Progenitor cell of endocrine pancreas (in vitro differentiated cells): ENCODE measurements at regions not wholly inside any gene's neighbourhood (a gene's known extent, or its start where the extent isn't known, plus 50 kb on each side); places are given as distances from the start of the nearest gene placed in this dataset.

Experiments
- DNase-seq: peaks from one replicate; pipeline ENCODE4 v3.0.0; 2021; ENCODE audit warnings: low spot score; ENCODE audit not compliant: unreplicated experiment
- H3K27ac Mint-ChIP-seq: 2 replicates; pipeline ENCODE4 v1.8.0; 2021; ENCODE audit warnings: mild to moderate bottlenecking, moderate library complexity, mixed read lengths
- H3K27me3 Mint-ChIP-seq: 2 replicates; pipeline ENCODE4 v1.8.0; 2021; ENCODE audit warnings: mixed read lengths
- H3K36me3 Mint-ChIP-seq: 2 replicates; pipeline ENCODE4 v1.8.0; 2022; ENCODE audit warnings: mixed read lengths; ENCODE audit not compliant: insufficient read depth
- H3K4me1 Mint-ChIP-seq: 2 replicates; pipeline ENCODE4 v1.8.0; 2021; ENCODE audit warnings: low read depth, mixed read lengths
- H3K4me3 Mint-ChIP-seq: 2 replicates; pipeline ENCODE4 v1.8.0; 2021; ENCODE audit warnings: low read depth, mild to moderate bottlenecking, moderate library complexity, mixed read lengths
- H3K9me3 Mint-ChIP-seq: 2 replicates; pipeline ENCODE4 v1.8.0; 2021; ENCODE audit warnings: low read depth, mixed read lengths
- TF ChIP-seq, protein P1 (sequence below): fragments of 200-600 bp; sonication (generic); IDR thresholded peaks from one replicate; pipeline ENCODE4 v1.5.0; 2021; ENCODE audit warnings: antibody characterized with exemption, mild to moderate bottlenecking; ENCODE audit not compliant: unreplicated experiment

DNA sequence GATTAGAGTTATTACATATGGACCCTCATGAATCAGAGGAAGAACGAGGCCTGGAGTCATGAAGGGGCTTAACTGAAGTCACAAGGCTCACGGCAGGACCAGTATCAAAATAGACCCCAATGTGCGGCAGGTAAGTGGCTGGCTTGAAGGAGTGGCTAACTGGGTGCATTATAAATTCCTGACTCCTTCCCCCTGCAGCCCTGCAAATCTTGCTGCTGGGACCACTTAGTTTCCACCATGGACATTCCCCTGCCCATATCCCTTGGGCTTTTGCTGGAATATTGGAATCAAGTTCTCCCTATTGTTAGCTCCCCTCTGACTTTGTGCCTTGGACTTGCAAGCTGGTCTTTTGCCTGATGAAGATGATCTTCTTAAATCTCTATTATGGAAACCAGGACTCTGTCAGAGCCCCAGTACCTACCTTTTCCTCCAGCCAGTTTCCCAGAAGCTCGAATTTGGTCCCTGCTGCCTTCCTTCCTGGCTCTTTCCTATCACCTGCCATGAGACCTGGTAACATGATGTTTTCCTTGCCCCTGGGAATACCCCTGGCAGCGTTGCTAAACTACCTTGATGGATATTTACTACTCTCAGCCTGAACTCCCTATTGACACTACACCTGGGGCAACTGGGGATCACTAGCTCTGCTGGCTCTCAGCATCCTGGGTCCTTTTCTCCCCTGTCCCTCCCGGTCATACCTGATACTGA, 156.0 kb upstream of the JUN start:
- Mint-ChIP-seq H3K4me1 (peaks cover 11% of the 10 kb centered on the region), H3K36me3 (no peaks in the 10 kb centered on the region), H3K9me3 (no peaks in the 10 kb centered on the region), H3K27me3 (peaks cover 14% of the 10 kb centered on the region), H3K27ac (no peak overlapping the region), H3K4me3 (no peak overlapping the region)
- TF ChIP-seq, protein P1, sequence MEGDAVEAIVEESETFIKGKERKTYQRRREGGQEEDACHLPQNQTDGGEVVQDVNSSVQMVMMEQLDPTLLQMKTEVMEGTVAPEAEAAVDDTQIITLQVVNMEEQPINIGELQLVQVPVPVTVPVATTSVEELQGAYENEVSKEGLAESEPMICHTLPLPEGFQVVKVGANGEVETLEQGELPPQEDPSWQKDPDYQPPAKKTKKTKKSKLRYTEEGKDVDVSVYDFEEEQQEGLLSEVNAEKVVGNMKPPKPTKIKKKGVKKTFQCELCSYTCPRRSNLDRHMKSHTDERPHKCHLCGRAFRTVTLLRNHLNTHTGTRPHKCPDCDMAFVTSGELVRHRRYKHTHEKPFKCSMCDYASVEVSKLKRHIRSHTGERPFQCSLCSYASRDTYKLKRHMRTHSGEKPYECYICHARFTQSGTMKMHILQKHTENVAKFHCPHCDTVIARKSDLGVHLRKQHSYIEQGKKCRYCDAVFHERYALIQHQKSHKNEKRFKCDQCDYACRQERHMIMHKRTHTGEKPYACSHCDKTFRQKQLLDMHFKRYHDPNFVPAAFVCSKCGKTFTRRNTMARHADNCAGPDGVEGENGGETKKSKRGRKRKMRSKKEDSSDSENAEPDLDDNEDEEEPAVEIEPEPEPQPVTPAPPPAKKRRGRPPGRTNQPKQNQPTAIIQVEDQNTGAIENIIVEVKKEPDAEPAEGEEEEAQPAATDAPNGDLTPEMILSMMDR = no peak
- DNase-seq = no peak

DNA sequence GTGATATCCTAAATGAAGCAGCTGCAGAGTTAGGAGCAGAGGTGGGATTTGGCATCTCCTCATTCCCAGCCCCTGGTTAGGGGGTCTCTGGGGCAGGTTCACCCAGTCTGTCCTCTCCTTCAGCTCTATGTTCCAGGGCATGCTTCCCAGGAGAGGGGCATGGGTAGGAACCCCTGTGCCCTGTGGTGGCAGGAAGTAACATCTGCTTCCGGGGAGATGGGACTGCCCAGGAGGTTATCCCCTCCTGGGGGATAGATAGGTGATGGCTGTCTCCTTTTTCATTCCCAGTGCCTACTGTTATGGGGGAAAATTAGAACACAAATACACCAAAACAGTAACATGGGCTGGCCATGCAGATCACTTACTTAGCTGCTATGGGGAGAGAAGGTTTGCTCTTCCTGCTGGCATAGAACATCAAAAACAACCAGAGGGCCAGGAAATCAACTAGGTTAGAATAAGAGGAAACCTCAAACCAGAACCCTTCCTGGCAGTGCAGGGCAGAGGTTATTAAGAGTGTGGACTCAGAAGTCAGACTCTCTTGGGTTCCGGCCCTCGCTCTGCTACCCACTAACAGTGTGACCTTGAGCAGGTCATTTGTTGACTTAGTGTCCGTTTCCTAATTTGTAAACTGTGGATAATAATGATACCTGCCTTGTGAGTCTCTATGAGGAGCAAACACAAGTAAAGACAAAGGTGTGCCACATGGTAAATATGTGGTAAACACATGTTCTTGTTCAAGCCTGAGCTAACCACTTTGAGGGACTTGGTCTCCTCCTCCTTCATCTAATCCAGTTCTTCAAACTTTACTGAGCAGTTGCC, 157.8 kb upstream of the JUN start:
- TF ChIP-seq, protein P1 = no peak
- Mint-ChIP-seq H3K36me3 (no peaks in the 10 kb centered on the region), H3K27ac (no peak overlapping the region), H3K27me3 (peaks cover 15% of the 10 kb centered on the region), H3K9me3 (no peaks in the 10 kb centered on the region), H3K4me1 (peaks cover 11% of the 10 kb centered on the region), H3K4me3 (no peak overlapping the region)
- DNase-seq = no peak

DNA sequence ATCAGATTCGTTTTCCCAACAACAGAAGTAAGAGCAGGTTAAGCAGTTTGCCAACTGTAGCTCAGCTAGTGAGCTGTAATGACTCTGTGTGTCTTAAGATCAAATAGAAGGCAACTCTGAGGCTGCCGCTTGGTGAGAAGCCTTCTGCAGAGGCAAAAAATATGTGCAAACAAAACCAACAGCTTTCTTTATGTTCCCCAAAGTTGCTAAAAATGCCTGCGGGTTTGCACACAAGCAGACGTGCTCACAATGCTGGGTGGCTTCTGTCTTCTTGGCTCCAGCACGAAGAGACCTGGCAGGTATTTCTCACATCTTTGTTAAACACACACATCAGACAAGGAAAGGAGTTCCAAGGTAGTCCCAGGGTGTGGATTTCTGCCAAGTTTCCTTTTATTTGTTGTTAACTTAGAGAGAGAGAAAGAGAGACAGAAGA, 158.9 kb upstream of the JUN start:
- H3K27me3 Mint-ChIP-seq = peaks cover 12% of the 10 kb centered on the region
- peaks cover 11% of the 10 kb centered on the region for H3K4me1 Mint-ChIP-seq
- no peak for DNase-seq
- H3K36me3 Mint-ChIP-seq = no peaks in the 10 kb centered on the region
- peaks cover 3% of the 10 kb centered on the region for H3K9me3 Mint-ChIP-seq
- H3K4me3 Mint-ChIP-seq = no peak overlapping the region
- TF ChIP-seq, protein P1 = no peak
- no peak overlapping the region for H3K27ac Mint-ChIP-seq

DNA sequence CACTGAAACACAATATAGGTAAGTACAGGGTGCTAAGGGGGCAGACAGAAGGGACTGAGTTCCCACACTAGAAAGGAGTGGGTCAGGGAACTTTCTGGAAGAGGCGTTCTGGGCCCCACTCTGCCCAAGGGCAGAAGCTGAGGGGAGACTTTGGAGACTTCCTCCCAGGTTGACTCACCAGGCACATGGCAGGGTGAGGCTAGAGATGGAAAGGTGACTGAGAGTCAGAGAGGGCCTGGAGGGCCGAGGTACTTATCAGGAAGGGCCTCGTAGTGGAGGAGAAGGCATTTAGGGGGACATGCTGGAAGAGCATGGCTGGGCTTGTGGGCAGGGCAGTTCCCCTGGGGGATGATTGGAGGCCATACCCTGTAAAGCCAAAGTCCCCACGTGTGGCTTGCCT, 159.9 kb upstream of the JUN start:
- Mint-ChIP-seq H3K27me3 (peaks cover 12% of the 10 kb centered on the region), H3K27ac (no peak overlapping the region), H3K9me3 (peaks cover 3% of the 10 kb centered on the region), H3K4me3 (no peak overlapping the region), H3K4me1 (peaks cover 11% of the 10 kb centered on the region), H3K36me3 (no peaks in the 10 kb centered on the region)
- TF ChIP-seq, protein P1 = no peak
- no peak for DNase-seq

DNA sequence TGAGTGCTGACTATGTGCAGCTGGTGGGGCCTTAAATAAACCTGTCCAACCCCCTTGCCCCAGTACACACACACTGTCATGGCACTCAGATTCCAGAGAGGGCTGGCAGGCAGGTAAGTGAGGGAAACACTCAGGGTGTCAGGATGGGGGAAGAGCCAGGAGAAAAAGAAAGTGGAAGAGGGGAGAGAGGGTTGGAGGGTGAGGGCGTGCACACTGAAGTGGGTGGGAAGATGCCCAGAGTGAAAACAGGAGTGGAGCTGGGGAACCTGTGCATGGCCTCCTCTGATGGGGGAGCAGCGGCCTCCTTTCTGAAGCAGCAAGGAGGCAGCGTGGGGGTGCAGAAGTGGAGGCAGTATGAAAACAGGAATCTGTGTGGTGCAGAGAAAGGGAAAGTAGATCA, 160.6 kb upstream of the JUN start:
- Mint-ChIP-seq H3K4me3 (no peak overlapping the region), H3K27ac (no peak overlapping the region), H3K9me3 (peaks cover 3% of the 10 kb centered on the region), H3K4me1 (peaks cover 11% of the 10 kb centered on the region), H3K36me3 (no peaks in the 10 kb centered on the region), H3K27me3 (peaks cover 12% of the 10 kb centered on the region)
- no peak for DNase-seq
- TF ChIP-seq, protein P1 = no peak
